Daoy (cell line): ENCODE measurements at regions not wholly inside any gene's neighbourhood (a gene's known extent, or its start where the extent isn't known, plus 50 kb on each side); places are given as distances from the start of the nearest gene placed in this dataset.
"Not testable (repeated sequence)": the region's sequence is repeated elsewhere in the genome, so short reads cannot be mapped to it uniquely, and the experiment has no call there.

ENCODE experiments used
- DNase-seq: peaks from one replicate; pipeline ENCODE4 v3.0.0-alpha.2; 2015; ENCODE audit warnings: low read depth

DNA sequence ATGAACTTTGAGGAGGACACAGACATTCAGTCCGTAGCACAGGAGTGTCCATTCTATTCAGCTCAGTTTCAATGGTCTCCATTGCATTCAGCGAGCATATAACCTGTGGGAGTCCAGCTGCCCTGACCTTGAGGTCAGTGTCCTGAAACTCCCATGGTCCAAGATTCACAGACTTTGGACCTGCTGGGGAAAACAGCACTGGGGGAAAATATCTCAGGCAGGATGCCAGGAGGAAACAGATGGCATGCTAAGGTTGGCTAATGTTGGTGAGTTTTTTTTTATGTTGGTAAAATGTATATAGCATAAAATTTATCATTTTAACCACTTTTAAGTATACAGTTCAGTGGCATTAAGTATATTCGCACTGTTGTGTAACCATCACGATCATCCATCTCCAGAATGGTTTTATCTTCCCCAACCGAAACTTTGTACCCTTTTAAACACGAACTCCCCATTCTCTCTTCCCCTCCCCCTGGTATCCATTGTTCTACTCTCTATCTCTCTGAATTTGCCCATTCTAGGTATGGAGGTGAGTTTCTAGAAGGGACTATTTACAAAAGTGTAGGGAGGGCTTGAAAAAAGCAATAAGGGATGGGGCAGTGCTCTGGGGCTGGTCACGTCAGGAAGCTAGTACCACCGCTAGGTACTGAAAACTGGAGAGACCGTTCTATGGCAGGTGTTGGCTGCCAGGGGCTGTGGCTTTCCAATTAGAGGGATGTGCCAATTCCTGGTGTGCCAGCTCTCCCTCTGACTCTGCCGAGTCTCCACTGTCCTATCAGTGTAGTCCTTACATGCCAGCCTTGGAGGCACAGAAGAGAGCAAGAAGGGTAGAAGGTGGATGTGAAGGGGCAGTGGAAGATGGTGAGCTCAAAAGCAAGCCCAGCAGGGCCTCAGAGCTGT is 85.3 kb downstream of the FOXD2 start:
- no peak for DNase-seq

DNA sequence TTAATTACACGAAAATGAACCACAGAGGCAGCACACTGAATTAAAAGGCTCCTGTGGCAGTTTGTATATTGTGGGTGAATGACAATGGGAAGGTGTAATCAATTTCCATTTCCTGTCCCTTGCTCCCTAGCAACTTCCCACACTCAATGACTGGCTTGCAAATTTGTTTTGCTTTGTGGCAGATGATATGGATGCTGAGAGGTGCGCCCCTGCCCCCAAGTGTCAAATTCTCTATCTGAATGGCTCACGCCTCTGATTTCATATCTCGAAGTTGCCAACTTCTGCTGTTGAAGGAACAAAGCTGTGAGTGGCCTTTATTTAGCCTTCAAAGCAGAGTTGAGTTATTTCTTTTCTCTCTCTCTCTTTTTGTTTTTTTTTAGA is 86.0 kb downstream of the FOXD2 start:
- DNase-seq = no peak

DNA sequence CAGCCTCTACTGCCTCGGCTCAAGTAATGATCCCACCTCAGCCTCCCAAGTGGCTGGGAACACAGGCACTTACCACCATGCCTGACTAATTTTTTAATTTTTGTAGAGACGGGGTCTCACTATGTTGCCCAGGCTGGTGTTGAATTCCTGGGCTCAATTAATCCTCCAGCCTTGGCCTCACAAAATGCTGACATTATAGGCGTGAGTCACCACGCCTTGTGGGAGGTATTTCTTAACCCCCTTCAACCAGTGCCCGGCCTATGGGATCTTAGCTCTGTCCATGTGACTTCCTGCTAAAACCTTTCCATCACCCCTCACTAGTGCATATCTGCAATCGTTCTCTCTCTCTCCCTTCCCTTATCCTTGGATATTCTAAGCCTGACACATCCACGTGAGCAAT is 86.4 kb downstream of the FOXD2 start:
- peak; percentile 54 for DNase-seq

DNA sequence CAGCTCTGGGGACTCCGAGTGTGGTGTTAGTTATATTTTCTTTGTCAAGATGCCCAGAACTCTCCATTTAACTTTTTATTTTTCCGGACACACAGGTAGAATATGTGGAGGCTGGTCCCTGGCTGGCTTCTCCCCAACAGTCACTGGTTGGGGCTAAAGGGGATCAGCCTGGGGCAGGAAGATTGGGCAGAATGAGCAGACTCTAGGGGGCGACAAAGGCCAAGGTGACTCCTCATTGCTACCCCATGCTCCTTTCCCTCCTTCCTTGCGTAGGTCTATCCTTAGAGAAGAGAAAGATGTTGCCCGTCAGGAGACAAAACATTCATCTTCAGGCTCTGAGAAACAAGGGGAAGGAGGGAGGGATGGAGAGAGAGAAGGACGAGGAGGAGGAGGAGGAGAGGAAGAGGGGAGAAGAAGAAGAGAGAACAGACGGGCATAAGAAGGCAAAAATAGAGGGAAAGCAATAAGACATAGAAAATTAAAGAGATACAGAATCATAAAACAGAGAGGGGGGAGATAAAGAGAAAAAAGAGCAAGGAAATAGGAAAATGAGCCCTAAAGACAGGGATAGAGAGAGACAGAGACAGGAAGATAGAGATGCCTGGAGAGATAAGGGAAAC is 89.9 kb downstream of the FOXD2 start:
- no peak for DNase-seq

DNA sequence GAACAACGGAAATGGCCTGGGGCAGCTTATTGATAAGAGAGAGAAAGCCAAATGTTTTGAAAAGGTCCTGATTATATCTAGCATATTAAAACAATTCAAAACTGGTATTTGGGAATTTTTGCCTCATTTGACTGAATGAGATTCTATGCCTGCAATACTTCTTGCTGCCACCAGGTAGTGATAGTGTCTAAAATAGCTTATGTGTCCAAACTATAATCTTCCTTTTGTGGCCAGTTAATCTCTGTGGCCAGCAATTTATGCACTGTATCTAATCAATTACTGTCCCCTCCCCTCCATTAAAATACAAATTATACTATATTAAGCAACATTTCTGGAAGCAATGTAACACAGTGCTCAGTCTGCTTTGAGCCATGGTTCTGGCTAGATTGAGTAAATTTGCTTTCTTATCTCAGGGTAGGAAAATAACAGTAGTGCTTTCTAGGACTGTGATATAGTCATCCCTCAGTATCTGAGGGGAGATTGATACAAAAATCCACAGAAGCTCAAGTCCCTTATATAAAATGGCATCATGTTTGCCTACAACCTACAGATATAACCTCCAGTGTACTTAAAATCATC is 91.8 kb downstream of the FOXD2 start:
- DNase-seq = no peak

DNA sequence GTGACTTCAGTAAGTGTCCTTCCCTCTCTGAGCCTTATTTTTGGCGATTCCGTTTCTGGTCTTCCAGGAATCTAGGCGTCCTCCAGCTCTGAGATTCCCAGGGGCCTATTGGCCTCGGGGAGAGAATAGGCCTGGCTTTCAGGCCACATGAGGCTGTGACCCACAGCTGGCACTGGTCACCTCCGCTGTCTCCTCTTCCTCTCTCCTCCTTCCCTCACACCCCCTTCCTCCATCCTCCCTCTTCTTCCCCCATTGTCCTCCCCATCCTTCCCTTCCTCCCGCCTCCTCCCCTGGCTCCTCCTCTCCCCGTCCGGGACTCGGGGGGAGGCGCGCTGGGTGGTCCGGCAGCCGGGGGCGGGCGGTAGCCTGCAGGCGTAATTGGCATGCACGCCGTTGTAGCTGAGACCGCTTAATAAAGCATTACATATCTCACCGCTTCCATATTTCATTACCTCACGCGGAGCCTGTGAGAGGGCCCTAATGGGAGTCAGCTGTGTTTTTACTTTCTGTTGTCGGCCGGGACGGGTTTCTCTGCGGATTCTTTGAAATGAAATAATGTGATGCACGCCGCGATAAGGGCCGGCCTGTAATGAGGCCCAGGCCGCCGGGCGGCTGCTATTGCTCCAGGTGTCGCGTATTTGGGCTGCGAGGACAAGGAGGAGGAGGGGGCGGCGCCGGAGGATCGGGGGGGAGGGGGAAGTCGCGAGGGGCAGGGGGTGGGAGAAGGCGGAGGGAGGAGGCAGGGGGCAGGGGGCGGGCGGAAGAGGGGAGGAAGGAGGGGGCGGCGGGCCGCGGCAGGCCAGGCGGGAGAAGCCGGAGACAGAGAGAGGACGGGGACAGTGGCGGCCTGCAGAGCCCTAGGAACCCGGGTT is 95.3 kb downstream of the FOXD2 start:
- DNase-seq = peak; percentile 87

DNA sequence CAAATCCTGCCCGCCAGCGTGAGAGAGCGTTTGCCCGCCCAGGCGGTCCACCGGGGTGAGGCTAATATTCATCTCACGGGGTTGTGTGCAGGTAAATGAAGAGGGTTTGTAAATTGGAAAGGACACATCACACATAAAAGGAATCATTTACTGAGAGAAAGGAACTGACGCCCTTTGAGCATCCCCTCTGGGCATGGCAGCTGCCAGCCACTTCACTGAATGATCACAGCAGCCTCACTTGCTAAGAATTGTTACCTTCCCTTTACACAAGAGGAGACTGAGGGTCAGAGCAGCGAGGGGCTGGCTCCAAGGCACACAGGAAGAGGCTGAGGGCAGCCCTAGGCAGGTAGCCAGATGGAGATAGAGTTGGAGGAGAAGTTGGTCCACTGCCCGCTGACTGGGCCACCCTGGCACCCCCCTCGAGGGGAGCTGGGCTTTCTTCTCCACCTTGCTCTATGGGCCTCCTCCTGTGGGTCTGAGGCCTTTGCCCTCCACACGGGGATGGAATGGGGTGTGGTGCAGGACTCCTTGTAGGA is 96.0 kb downstream of the FOXD2 start:
- peak; percentile 32 for DNase-seq

DNA sequence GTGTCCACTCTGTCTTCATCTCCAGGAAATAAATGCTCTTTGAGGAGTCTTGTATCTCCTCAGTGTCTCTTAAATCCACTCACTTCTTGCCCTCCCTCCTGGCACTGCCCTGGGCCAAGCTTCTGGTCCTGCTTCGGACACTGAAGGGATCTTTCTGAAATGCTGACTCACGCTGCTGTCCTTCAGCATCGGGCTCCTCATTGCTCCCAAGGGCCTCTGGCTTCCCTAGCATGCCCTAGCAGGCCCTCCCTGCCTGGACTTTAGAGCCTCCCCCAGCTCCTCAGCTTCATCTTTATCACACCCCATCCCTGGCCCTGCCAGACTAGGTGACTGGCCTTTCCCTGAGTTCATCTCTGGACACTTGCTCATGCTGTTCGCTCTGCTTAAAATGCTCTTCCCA is 96.6 kb downstream of the FOXD2 start:
- no peak for DNase-seq

DNA sequence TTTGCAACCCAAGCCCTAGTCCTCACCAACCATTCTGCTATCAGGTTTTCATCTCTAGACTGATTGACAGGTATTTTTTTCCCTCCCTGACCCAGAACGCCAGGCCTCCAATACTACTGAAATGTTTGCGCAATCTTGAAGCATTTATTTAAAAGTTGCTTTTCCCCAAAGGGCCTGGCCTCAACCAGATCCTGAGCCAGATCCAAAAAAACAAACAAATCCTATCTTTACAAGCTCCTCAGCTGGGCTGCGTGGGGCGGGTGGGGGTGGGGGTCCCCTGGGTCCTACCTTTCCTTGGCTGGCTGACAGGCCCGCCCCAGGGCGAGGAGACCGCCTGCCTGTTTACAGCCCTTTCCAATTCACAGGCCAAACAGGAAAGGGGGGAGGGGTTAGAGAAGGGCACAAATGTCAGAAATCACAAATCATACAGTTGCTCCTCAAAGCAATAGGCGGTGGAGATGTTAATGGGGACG is 98.8 kb downstream of the FOXD2 start:
- no peak for DNase-seq

DNA sequence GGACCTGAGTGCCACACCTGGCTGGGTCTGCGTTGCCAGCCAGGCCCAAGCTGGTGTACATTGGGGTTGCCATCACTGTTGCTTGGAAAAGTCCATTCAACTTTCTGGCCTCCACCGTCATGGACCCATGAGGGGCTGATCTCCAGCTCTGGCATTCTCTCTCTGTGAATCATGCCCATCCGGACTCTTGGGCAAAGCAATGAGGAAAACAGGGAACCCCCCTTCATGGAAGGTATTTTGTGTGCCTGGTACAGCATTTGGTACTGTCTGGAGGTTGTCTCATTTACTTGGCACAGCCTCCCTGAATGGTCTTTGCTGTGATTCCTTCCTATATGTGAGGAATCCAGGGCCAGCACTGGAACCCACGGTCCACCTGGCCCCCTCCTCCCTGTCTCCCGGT is 99.4 kb downstream of the FOXD2 start:
- DNase-seq = no peak

DNA sequence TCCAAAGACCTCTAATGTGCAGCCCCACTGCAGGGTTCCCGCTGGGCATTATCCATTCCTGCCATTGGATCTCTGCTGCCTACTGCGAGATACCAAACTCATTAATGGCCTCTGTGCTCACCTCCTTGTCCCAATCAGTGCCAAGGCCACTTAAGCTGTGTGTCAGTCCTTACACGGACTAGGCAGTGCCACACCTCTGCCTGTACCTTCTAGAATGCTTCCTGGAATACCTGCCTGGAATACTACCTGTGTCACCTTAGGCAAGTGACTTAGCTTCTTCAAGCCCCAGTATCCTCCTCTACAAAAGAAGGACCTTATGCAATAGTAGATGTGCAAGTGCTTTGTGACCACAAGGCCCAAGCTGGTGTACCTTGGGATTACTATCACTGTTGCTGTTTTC is 100.1 kb downstream of the FOXD2 start:
- no peak for DNase-seq

DNA sequence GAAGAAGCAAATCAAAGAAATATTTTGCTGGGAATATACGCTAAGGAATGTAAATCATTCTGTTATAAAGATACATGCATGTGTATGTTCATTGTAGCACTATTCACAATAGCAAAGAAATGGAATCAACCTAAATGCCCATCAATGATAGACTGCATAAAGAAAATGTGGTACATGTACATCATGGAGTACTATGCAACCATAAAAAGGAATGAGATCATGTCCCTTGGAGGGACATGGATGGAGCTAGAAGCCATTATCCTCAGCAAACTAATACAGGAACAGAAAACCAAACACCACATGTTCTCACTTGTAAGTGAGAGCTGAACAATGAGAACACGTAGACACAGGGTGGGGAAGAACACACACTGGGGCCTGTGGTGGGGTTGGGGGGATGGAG is 100.7 kb downstream of the FOXD2 start:
- DNase-seq = not testable (repeated sequence)

DNA sequence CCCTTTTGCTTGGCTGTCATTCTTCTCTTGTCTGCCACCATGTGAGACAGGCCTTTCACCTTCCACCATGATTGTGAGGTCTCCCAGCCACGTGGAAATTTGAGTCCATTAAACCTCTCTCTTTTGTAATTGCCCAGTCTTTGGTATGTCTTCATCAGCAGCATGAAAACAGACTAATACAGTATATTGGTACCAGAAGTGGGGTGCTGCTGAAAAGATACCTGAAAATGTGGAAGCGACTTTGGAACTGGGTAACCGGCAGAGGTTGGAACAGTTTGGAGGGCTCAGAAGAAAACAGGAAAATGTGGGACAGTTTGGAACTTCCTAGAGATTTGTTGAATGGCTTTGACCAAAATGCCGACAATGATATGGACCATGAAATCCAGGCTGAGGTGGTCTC is 103.9 kb downstream of the FOXD2 start:
- not testable (repeated sequence) for DNase-seq

DNA sequence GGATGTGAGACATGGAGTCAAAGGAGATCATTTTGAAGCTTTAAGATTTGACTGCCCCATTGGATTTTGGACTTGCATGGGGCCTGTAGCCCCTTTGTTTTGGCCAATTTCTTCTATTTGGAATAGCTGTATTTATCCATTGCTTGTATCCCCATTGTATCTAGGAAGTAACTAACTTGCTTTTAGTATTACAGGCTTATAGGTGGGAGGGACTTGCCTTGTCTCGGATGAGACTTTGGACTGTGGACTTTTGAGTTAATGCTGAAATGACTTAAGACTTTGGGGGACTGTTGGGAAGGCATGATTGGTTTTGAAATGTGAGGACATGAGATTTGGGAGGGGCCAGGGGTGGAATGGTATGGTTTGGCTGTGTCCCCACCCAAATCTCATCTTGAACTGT is 105.2 kb downstream of the FOXD2 start:
- DNase-seq = not testable (repeated sequence)

DNA sequence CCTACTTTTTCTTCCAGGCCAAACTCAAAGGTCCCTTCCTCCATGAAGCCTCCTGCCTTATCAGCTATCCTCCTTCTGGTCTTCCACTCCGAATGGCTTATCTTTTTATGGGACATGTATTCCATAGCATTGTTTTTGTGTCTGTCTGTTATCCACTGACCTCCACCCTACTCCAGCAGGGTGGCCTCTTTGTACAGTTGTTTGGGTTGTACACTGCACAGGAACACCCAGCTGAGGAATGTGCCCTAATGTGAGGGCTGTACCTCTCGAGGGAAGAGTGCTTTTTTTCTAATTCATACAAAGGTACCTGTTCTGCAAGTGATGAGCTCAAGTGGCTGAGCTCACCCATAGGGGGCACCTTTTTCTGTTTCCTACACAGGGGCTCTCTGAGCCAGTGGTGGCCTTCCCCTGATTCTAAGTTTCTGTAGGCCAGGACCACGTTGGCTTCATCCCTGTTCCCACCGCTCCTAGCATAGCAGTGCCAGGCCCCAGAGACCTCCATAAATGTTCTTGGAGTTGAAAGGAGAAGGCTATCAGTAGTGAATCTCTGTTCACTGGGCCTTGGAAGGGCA is 108.2 kb downstream of the FOXD2 start:
- DNase-seq = no peak

DNA sequence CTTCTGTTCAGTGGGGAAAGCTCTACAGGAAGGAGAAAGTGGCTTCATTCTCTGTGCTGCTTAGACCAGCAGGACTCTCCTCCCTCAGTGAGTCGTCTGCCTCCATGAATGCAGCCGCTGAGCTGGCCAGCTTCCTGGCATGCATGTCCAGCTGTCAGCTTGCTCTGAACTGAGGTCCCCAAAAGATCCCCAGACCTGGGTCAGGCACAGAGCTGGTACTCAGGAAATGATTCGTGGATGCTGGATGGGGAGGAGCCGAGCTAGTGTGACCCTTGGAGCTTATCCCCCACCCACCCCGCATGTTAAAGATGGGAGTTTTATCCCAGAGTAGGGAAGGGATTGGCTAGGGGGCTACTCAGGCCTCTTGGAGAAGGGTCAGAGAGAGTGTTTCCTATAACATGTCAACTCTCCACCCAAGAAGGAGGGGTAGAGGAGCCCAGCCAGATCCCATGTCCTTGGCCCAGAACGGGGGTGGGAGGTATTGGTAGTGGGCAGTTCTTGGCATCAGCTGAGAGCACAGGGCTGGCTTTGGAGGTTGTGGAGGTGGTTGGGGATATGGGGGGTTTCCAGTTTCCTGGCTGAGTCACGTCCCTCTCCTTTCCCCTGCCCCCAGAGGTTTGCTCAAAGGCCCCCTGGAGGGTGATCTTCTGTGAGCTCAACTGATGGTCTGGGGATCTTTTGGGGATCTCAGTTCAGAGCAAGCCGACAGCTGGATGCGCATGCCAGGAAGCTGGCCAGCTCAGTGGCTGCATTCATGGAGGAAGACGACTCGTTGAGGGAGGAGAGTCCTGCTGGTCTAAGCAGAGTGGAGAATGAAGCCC is 110.1 kb downstream of the FOXD2 start:
- DNase-seq = peak; percentile 76

DNA sequence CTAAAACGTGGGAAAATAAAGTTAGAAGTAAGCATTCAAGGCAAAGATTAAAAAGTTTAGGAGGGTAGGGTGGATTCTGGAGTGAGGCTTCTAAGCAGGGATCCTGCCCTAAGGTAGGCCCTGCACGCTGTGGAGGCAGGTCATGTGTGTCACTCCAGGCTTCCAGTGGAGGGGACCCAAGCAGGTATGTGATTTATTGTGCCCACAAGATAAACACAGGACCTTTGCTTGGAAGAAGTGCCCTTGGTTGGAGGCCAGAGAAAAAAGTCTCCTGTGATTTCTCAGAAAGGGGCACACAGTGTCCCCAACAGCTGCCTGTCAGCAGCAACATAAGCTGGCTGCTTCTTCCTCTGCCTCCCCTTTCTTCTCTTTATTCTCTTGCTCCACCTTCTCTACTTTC is 110.8 kb downstream of the FOXD2 start:
- no peak for DNase-seq

DNA sequence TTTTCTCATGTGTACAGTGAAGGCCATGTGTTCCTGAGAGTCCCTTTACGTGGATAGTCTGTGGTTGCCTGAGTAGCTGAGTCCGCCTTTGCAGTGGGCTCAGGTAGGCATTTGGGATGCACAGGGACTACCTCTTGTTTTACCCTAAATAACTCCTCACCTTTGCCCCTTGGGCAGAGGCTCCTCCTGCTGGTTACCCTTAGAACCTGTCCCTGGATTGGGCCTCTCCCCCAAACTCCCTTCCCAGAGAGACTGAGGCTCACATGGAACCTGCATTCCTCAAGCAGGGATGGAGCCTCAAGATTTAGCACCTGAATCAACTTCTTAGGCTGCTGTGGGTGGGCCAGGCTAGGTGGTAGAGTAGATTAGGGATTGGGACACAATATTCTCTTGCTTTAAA is 111.7 kb downstream of the FOXD2 start:
- no peak for DNase-seq

DNA sequence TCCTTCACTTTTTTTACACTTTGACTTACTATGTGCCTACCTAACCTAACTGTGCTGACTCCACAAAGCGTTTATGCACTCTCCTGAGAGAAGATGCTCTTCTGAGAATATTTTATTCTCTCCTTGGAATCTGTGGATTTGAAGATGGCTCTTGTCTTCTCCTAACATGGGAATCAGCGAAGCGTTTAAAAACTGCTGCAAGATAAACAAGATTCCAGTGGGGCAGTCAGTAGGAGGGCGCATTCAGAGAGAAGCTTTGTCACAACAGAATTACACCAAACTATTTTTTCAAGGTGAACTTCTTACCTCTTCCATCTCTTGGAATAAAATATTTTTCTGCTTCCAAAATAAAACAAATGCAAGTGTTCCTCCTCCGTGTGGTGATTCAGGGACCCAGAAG is 113.1 kb downstream of the FOXD2 start:
- DNase-seq = no peak

DNA sequence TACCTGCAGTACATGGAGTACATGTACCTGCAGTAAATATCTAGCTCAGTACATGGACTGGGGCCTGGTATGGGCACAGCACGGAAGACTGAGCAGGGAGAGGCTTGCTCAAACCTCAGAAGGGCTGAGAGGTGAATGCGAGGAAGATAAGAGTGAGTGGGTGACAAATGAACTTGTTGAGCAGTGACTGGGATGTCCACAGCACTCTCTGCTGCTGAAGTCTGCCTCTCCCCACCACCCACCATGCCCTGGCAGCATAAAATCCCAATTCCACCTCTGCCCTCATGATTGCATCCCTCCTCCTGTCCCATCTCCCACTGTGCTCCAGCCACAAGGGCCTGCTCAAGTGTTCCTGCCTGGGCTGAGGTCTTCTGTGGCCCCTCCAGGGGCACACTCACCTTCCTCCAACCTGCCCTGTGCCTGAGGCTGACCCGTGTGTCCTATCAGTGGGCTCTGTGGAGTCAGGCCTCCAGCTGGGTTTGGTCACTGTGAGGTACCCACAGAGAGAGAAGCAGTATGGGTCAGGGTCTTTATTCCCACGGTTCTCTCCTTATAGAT is 114.2 kb downstream of the FOXD2 start:
- DNase-seq = no peak
